ENCODE measurements at regions not wholly inside any gene's neighbourhood (a gene's known extent, or its start where the extent isn't known, plus 50 kb on each side); places are given as distances from the start of the nearest gene placed in this dataset.

- no peak for DNase-seq (ENCODE audit: low read depth)
Measured at GRCh38 chr4:80124246-80125211, 51.5 kb upstream of the ANTXR2 start.

Measured in RPMI7951 (cell line).